ENCODE measurements at regions not wholly inside any gene's neighbourhood (a gene's known extent, or its start where the extent isn't known, plus 50 kb on each side); places are given as distances from the start of the nearest gene placed in this dataset.

GRCh38 chr9:108291586-108291932 lies 564.2 kb downstream of the ACTL7B start:
- TF ChIP-seq POLR2A (IDR thresholded peaks at IDR 0.05; ENCODE audit: extremely low read depth, insufficient read length) (no peak), CTCF (IDR thresholded peaks at IDR 0.05; ENCODE audit: low read depth, low read length) (no peak), MAX (IDR thresholded peaks at IDR 0.05; ENCODE audit: low read depth, low read length) (no peak)
